ENCODE measurements at regions not wholly inside any gene's neighbourhood (a gene's known extent, or its start where the extent isn't known, plus 50 kb on each side); places are given as distances from the start of the nearest gene placed in this dataset.

GRCh38 chr3:88226910-88227309, 77.2 kb downstream of the C3orf38 start:
- H3K4me2 ChIP-seq (ENCODE audit: low read depth, low read length), result no peak overlapping the region
- H2BK15ac ChIP-seq (ENCODE audit: low read depth, low read length), result no peak overlapping the region
- no peak overlapping the region for H2AK5ac ChIP-seq (ENCODE audit: low read depth, low read length)
- no peak overlapping the region for H2BK120ac ChIP-seq (ENCODE audit: low read depth, low read length)
- intact Hi-C loops (cut with micrococcal nuclease) (no loop called here), dilution Hi-C loops (cut with HindIII; ENCODE audit: low sequenced_read_pairs, unreplicated experiment) (no loop called here), in situ Hi-C loops (cut with MboI; ENCODE audit: low sequenced_read_pairs) (no loop called here)
- H3K18ac ChIP-seq (ENCODE audit: low read depth, low read length), result no peak overlapping the region
- no peak overlapping the region for H2AFZ ChIP-seq (replicated peaks; ENCODE audit: low read length, poor library complexity)
- BruUV-seq (replicated peaks), result no TSS peak
- no peak overlapping the region for H2BK5ac ChIP-seq (ENCODE audit: low read depth, low read length, poor library complexity, severe bottlenecking)
- H4K91ac ChIP-seq (ENCODE audit: insufficient read depth, low read depth, low read length), result no peak overlapping the region
- no peaks in the 10 kb centered on the region for H3K27me3 ChIP-seq (ENCODE audit: control insufficient read depth, insufficient read depth, low read length)
- ChIA-PET POLR2A (ENCODE audit: unreplicated experiment) (no interaction called here), CTCF (no interaction called here)
- H3K4me1 ChIP-seq (ENCODE audit: control insufficient read depth, insufficient read depth, low read length), result no peaks in the 10 kb centered on the region
- H3K9me1 ChIP-seq (ENCODE audit: insufficient read depth, low read length), result no peaks in the 10 kb centered on the region
- H2BK20ac ChIP-seq (ENCODE audit: low read depth, low read length), result no peak overlapping the region
- WGBS, 2 experiments (ENCODE audit: extremely low coverage in 2 of 2, insufficient read length in 1 of 2), result no CpG with 5 or more reads among the region's 3 CpGs
- no peak overlapping the region for H3K23ac ChIP-seq (ENCODE audit: low read depth, low read length)
- no peak for DNase-seq
- H3K14ac ChIP-seq (replicated peaks; ENCODE audit: low read depth, low read length), result no peak overlapping the region
- no peaks in the 10 kb centered on the region for H3K36me3 ChIP-seq (ENCODE audit: control insufficient read depth, insufficient read depth, low read length)
- H3K9me3 ChIP-seq (ENCODE audit: control insufficient read depth, insufficient read depth, low read length), result no peaks in the 10 kb centered on the region
- TF ChIP-seq ELK1 (IDR thresholded peaks at IDR 0.05; ENCODE audit: borderline replicate concordance, low read depth, low read length), result no peak
- no peak for TF ChIP-seq POLR2A (IDR thresholded peaks at IDR 0.05; ENCODE audit: low read depth, low read length)
- TF ChIP-seq RAD21 (IDR thresholded peaks at IDR 0.05; ENCODE audit: low read length), result no peak
- TF ChIP-seq CTCF (conservative IDR thresholded peaks at IDR 0.05; ENCODE audit: low read depth, low read length), result no peak
- no peak for TF ChIP-seq MAZ (IDR thresholded peaks at IDR 0.05; ENCODE audit: borderline replicate concordance, low read depth, low read length)
- TF ChIP-seq MXI1 (IDR thresholded peaks at IDR 0.05; ENCODE audit: borderline replicate concordance, low read depth, low read length), result no peak
- no peak for TF ChIP-seq CEBPB (IDR thresholded peaks at IDR 0.05; ENCODE audit: low read depth, low read length)
- TF ChIP-seq SMC3 (IDR thresholded peaks at IDR 0.05; ENCODE audit: low read depth, low read length), result no peak
- TF ChIP-seq RCOR1 (IDR thresholded peaks at IDR 0.05; ENCODE audit: insufficient replicate concordance, low read length), result no peak
- TF ChIP-seq MAFK (IDR thresholded peaks at IDR 0.05; ENCODE audit: low read depth, low read length), result no peak
- no peak for TF ChIP-seq USF2 (IDR thresholded peaks at IDR 0.05; ENCODE audit: low read depth, low read length)
- no peak for TF ChIP-seq NFE2L2 (IDR thresholded peaks at IDR 0.05; ENCODE audit: low read depth, low read length)
- no peak for TF ChIP-seq BHLHE40 (IDR thresholded peaks at IDR 0.05; ENCODE audit: low read depth, low read length)
- TF ChIP-seq CHD1 (IDR thresholded peaks at IDR 0.05; ENCODE audit: low read depth, low read length), result no peak
- TF ChIP-seq FOS (IDR thresholded peaks at IDR 0.05; ENCODE audit: low read depth, low read length), result no peak
- no peak for TF ChIP-seq RFX5 (IDR thresholded peaks at IDR 0.05; ENCODE audit: low read depth, low read length)
- H3K4ac ChIP-seq (ENCODE audit: low read depth, low read length), result no peak overlapping the region
- no peak overlapping the region for H4K8ac ChIP-seq (ENCODE audit: low read depth in 2 of 2, low read length in 2 of 2)
- no peaks in the 10 kb centered on the region for H3K79me1 ChIP-seq (ENCODE audit: low read depth in 1 of 2, low read length in 2 of 2)
- no peak for ATAC-seq (ENCODE audit: low read depth)
- no peak overlapping the region for H4K5ac ChIP-seq (ENCODE audit: low read depth, low read length)
- no peak overlapping the region for H3K9ac ChIP-seq (ENCODE audit: low read depth, low read length)
- no peaks in the 10 kb centered on the region for H4K20me1 ChIP-seq (ENCODE audit: insufficient read depth, low read length)
- H2AK9ac ChIP-seq (replicated peaks; ENCODE audit: low read depth, low read length, poor library complexity), result no peak overlapping the region
- H3K56ac ChIP-seq (ENCODE audit: extremely low read depth, insufficient read depth, low read length), result no peak overlapping the region
- no peak overlapping the region for H3K27ac ChIP-seq (ENCODE audit: insufficient read depth, low read length)
- H3K4me3 ChIP-seq (ENCODE audit: insufficient read depth, low read depth, low read length), result no peak overlapping the region

Measured in IMR-90 (cell line).